CD14-positive monocyte (primary cell): ENCODE measurements at regions not wholly inside any gene's neighbourhood (a gene's known extent, or its start where the extent isn't known, plus 50 kb on each side); places are given as distances from the start of the nearest gene placed in this dataset.
A peak's percentile ranks its signal among the peaks of the same experiment; 100 is the strongest.

Experiments used
- DNase-seq, 3 donors: peaks; one replicate each; pipeline ENCODE4 v3.0.0-alpha.2; 2011 to 2022
- H2AFZ ChIP-seq: 2 replicates; pipeline ENCODE4 v1.6.0; 2012; ENCODE audit warnings: mild to moderate bottlenecking, low read depth, low read length, inconsistent platforms; ENCODE audit not compliant: insufficient read depth, poor library complexity, severe bottlenecking
- H3K27ac ChIP-seq, 2 donors: 1 replicate in 1 of 2; 2 replicates in 1 of 2; pipeline ENCODE4 v1.5.1; 2012 to 2013; ENCODE audit warnings: low read length in 2 of 2, control low read depth in 1 of 2, inconsistent platforms in 1 of 2, low read depth in 1 of 2, mild to moderate bottlenecking in 1 of 2
- H3K27me3 ChIP-seq, 2 donors: one replicate each; pipeline versions ENCODE4 v1.6.0 to v1.6.1; 2011 to 2013; ENCODE audit warnings: low read length in 2 of 2; ENCODE audit not compliant: control insufficient read depth in 2 of 2, insufficient read depth in 2 of 2
- H3K36me3 ChIP-seq, 2 donors: replicated peaks in 1 of 2; 1 replicate in 1 of 2; 2 replicates in 1 of 2; pipeline versions ENCODE4 v1.5.1 to v1.6.1; 2012 to 2013; ENCODE audit warnings: low read length in 2 of 2, control low read depth in 1 of 2, inconsistent platforms in 1 of 2, mild to moderate bottlenecking in 1 of 2; ENCODE audit not compliant: insufficient read depth in 2 of 2, control insufficient read depth in 1 of 2
- H3K4me1 ChIP-seq, 2 donors: 1 replicate in 1 of 2; 2 replicates in 1 of 2; pipeline versions ENCODE4 v1.5.1 to v1.6.1; 2012 to 2013; ENCODE audit warnings: low read length in 2 of 2, control low read depth in 1 of 2, inconsistent platforms in 1 of 2, mild to moderate bottlenecking in 1 of 2, moderate library complexity in 1 of 2; ENCODE audit not compliant: insufficient read depth in 2 of 2, control insufficient read depth in 1 of 2
- H3K4me2 ChIP-seq: replicated peaks from 2 replicates; pipeline ENCODE3; 2012; ENCODE audit warnings: low read length, moderate library complexity, mild to moderate bottlenecking; ENCODE audit not compliant: poor library complexity, severe bottlenecking; ENCODE audit errors: extremely low read depth
- H3K4me3 ChIP-seq, 3 experiments: fragments of 200-600 bp in 1 of 3; sonication (generic) in 1 of 3; replicated peaks in 1 of 3; 1 replicate in 2 of 3; 2 replicates in 1 of 3; pipeline ENCODE4 v1.5.1; 2011 to 2013; ENCODE audit warnings: low read length in 3 of 3, mild to moderate bottlenecking in 3 of 3, control low read depth in 2 of 3, low read depth in 2 of 3, inconsistent platforms in 1 of 3, moderate library complexity in 1 of 3
- H3K79me2 ChIP-seq: 2 replicates; pipeline ENCODE4 v1.6.0; 2012; ENCODE audit warnings: mild to moderate bottlenecking, control low read depth, inconsistent platforms, low read length, moderate library complexity; ENCODE audit not compliant: insufficient read depth
- H3K9ac ChIP-seq: 2 replicates; pipeline ENCODE4 v1.6.0; 2017; ENCODE audit warnings: low read length, mild to moderate bottlenecking; ENCODE audit not compliant: insufficient read depth, poor library complexity, severe bottlenecking
- H3K9me3 ChIP-seq, 2 donors: replicated peaks in 1 of 2; 1 replicate in 1 of 2; 2 replicates in 1 of 2; pipeline versions ENCODE4 v1.5.1 to v1.6.1; 2012 to 2013; ENCODE audit warnings: low read length in 2 of 2, control low read depth in 1 of 2; ENCODE audit not compliant: control insufficient read depth in 1 of 2, insufficient read depth in 1 of 2
- H4K20me1 ChIP-seq: 2 replicates; pipeline ENCODE4 v1.6.0; 2012; ENCODE audit warnings: mild to moderate bottlenecking, low read length, control low read depth, moderate library complexity; ENCODE audit not compliant: insufficient read depth
- H3K27ac Mint-ChIP-seq, 7 donors: one replicate each; pipeline ENCODE4 v1.8.0; 2020; ENCODE audit warnings: mild to moderate bottlenecking in 7 of 7, mixed read lengths in 7 of 7, moderate library complexity in 6 of 7, inconsistent platforms in 2 of 7
- H3K27me3 Mint-ChIP-seq, 3 donors: one replicate each; pipeline ENCODE4 v1.8.0; 2021 to 2022; ENCODE audit warnings: low read depth in 3 of 3, mild to moderate bottlenecking in 3 of 3, mixed read lengths in 3 of 3, moderate library complexity in 3 of 3, inconsistent platforms in 1 of 3
- H3K36me3 Mint-ChIP-seq, 2 donors: one replicate each; pipeline ENCODE4 v1.8.0; 2020; ENCODE audit warnings: mixed read lengths in 2 of 2, inconsistent platforms in 1 of 2, mild to moderate bottlenecking in 1 of 2
- H3K4me1 Mint-ChIP-seq: one replicate; pipeline ENCODE4 v1.8.0; 2020; ENCODE audit warnings: mild to moderate bottlenecking, mixed read lengths
- H3K4me3 Mint-ChIP-seq, 2 donors: one replicate each; pipeline ENCODE4 v1.8.0; 2020; ENCODE audit warnings: mild to moderate bottlenecking in 2 of 2, mixed read lengths in 2 of 2, moderate library complexity in 1 of 2
- H3K9me3 Mint-ChIP-seq, 7 donors: one replicate each; pipeline ENCODE4 v1.8.0; 2020 to 2022; ENCODE audit warnings: mixed read lengths in 7 of 7, mild to moderate bottlenecking in 6 of 7, moderate library complexity in 6 of 7, inconsistent platforms in 2 of 7
- WGBS: methylation state at CpG from one replicate; pipeline ENCODE4 v1.1.5; 2013; ENCODE audit warnings: missing lambda C conversion rate; ENCODE audit not compliant: insufficient coverage; 5-methylcytosine and 5-hydroxymethylcytosine counted together
- intact Hi-C, 2 donors: fragments of 100-400 bp; cut with micrococcal nuclease; formaldehyde crosslinking; loops; one replicate each; pipeline versions ENCODE4 v1.15.0 to v1.15.1; 2023
- TF ChIP-seq, protein P1 (sequence below): fragments of 200-600 bp; IDR thresholded peaks from one replicate; pipeline ENCODE4 v1.8.0; 2022; ENCODE audit warnings: antibody characterized with exemption, mild to moderate bottlenecking

DNA sequence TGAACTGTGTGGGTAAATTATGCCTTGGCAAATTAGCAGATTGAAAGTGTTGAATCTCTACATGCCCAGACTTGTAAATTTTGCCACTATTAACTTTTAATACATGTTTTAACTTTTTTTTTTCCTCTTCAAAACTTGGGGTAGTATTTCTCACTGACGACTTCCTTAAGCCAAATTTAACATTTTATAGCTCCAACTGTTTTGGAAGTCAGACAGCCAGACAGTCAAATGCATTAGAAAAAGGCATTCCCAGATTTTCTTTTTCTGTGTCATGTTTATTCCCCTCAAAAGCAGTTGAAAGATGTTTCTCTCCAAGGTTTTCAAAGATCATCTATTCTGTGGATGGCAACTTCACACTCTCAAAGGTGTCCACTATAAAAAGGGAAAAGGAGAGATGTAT lies 226.8 kb upstream of the FN1 start:
- Mint-ChIP-seq H3K36me3 (no peaks in the 10 kb centered on the region), H3K4me3 (peak overlapping the region in 1 of 2 donors; percentile 37), H3K9me3 (no peaks in the 10 kb centered on the region), H3K4me1 (peaks cover 21% of the 10 kb centered on the region), H3K27ac (no peak overlapping the region), H3K27me3 (peaks cover 2 to 39% (median 18%) of the 10 kb centered on the region in 3 donors)
- no CpG with 5 or more reads among the region's 1 CpG for WGBS
- TF ChIP-seq, protein P1, sequence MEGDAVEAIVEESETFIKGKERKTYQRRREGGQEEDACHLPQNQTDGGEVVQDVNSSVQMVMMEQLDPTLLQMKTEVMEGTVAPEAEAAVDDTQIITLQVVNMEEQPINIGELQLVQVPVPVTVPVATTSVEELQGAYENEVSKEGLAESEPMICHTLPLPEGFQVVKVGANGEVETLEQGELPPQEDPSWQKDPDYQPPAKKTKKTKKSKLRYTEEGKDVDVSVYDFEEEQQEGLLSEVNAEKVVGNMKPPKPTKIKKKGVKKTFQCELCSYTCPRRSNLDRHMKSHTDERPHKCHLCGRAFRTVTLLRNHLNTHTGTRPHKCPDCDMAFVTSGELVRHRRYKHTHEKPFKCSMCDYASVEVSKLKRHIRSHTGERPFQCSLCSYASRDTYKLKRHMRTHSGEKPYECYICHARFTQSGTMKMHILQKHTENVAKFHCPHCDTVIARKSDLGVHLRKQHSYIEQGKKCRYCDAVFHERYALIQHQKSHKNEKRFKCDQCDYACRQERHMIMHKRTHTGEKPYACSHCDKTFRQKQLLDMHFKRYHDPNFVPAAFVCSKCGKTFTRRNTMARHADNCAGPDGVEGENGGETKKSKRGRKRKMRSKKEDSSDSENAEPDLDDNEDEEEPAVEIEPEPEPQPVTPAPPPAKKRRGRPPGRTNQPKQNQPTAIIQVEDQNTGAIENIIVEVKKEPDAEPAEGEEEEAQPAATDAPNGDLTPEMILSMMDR, result no peak
- H3K4me1 ChIP-seq, result peaks cover 17 to 22% of the 10 kb centered on the region in 2 donors
- H3K79me2 ChIP-seq, result no peaks in the 10 kb centered on the region
- H3K9ac ChIP-seq, result no peak overlapping the region
- no peak overlapping the region for H2AFZ ChIP-seq
- no peak for DNase-seq
- H3K27ac ChIP-seq, result no peak overlapping the region
- no peak overlapping the region for H3K4me3 ChIP-seq
- H4K20me1 ChIP-seq, result no peaks in the 10 kb centered on the region
- intact Hi-C loops, result loop anchor here in 1 of 2 donors (10.0 kb wide), 1 partner anchor 52 kb away; no protein-coding TSS in a partner anchor
- no peaks in the 10 kb centered on the region for H3K36me3 ChIP-seq
- peaks cover 9 to 10% of the 10 kb centered on the region in 2 donors for H3K27me3 ChIP-seq
- H3K4me2 ChIP-seq, result no peak overlapping the region
- no peaks in the 10 kb centered on the region for H3K9me3 ChIP-seq

DNA sequence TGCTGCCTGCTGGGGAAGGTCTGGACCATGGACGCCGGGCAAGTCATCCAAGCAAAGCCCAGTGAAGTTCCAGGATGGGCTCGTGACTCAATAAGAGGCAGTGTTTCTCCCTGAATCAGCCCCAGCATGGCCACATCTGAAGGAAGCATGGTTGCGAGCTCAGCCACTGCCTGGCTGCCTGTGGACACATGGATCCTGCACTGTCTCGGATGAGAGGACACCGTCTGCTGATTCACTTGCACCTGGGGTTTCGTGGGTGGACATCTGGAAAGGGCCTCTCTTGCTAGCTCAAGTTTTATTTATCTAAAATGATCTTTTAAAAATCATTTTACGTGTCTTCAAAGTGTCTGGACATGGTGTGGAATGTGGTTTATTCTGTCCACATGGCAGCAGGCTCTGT lies 224.8 kb upstream of the FN1 start:
- Mint-ChIP-seq H3K4me3 (peak overlapping the region in 1 of 2 donors; percentile 30), H3K27me3 (peaks cover 6 to 38% (median 18%) of the 10 kb centered on the region in 3 donors), H3K9me3 (peaks cover 0 to 2% (median 0%) of the 10 kb centered on the region in 7 donors), H3K36me3 (no peaks in the 10 kb centered on the region), H3K4me1 (peaks cover 17% of the 10 kb centered on the region), H3K27ac (no peak overlapping the region)
- Histone ChIP-seq H3K9ac (no peak overlapping the region), H3K9me3 (no peaks in the 10 kb centered on the region), H3K4me3 (no peak overlapping the region), H3K27ac (no peak overlapping the region), H3K79me2 (no peaks in the 10 kb centered on the region), H3K4me2 (no peak overlapping the region), H2AFZ (no peak overlapping the region), H3K4me1 (peaks cover 17 to 18% of the 10 kb centered on the region in 2 donors), H3K36me3 (no peaks in the 10 kb centered on the region), H4K20me1 (no peaks in the 10 kb centered on the region), H3K27me3 (peaks cover 3 to 6% of the 10 kb centered on the region in 2 donors)
- DNase-seq, result no peak
- WGBS, result 98% methylated on average over 6 of the region's 8 CpGs
- TF ChIP-seq, protein P1, result no peak
- intact Hi-C loops, result loop anchor here in 1 of 2 donors (10.0 kb wide), 1 partner anchor 54 kb away; no protein-coding TSS in a partner anchor
